HG03442 (cell line): ENCODE measurements at regions not wholly inside any gene's neighbourhood (a gene's known extent, or its start where the extent isn't known, plus 50 kb on each side); places are given as distances from the start of the nearest gene placed in this dataset.

Experiments
- ATAC-seq: cut with Tn5 transposase; IDR thresholded peaks from one replicate; pipeline ENCODE4 v1.9.1; 2021; ENCODE audit warnings: mild to moderate bottlenecking, moderate library complexity; ENCODE audit not compliant: unreplicated experiment

DNA sequence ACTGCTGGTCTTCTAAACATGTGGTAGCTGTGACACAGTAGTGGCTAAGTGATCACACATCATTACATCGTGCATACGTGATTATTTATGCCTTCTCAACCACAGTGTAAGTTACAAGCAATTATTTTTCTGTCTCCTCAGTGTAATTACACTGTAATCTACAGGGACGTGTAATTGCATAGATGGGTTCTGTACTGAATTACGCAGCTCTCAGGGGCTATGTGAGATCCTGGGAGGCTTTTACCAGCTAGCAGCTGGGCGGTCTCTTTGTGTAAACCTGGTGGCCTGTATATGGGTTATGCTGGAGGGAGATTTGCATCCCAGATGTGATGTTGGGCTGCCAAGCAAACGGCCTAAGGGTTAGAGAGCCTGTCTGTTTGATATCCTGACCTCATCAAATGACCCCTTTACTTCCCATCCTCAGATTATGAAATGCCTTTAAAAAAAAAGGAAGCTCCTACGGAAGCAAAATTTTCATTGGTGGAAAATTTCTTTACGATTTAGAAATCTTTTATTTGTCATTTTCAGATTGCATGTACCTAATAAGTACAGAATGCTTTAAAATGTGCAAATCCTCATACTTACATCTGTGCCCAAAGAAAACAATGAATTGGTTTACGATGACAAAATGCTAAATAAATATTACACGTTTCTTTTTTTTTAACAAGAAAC, 402.8 kb upstream of the JAG1 start:
- no peak for ATAC-seq

DNA sequence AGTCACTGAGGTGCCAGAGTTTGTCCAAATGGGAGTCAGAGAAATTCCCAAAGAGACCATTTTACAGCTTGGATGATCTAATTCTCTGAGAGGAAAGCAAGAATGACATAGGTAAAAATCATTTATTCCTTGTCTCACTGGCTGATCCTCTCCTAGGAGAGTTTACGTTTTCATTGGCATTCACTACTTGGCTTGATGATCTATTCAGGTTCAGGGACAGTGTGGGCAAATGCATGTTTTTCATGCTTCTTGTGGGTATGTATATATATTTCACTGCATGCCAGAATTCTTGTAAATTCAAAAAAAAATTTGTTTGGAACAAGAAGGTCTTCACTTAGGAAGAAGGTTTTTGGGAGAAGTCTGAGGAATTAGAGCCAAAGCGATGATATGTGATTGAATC, 403.4 kb upstream of the JAG1 start:
- no peak for ATAC-seq

DNA sequence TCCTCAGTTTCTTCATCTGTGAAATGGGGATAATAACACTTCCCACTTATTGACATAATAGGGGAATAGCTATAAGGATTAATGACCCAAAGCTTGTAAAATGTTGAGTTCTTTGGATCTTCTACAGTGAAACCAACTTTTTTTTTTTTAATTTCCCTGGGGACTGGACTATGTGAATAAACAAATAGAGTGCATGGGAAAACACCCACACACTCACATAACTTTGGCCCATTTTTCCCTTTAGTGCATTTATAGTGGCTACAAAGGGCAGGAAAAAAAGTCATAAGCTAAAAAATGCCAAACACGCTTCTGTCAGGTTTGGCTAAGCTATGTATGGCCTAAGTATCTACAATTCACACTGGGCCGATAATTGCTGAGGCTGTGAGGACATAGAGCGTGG, 406.2 kb upstream of the JAG1 start:
- ATAC-seq = no peak

DNA sequence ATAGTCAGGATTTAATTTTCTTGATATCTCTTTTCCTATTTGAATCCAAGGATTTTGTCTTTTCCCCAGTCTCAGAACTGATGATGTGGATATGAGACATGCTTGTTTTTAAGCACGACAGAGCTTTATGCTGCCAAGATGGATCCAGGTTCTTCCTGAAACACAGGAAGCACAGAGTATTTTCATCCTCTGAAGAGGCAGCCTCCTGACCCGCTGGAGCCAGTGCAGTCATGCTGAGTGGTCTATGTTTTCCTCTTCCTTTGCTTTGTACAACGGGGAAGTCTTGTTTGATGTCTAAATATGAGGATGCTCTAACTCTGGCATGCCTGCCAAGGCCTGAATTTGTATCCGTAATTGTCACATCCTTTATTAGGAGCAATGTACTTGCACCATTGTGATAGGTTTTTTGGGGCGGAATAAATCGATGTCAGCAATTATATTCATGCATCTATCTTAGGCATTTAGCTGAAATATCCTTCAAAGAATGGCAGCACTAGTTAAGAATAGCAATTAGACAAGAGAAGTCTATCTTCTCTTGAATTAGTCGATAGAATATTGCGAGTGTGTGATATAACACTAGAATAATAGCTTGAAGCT, 407.1 kb upstream of the JAG1 start:
- ATAC-seq = no peak

DNA sequence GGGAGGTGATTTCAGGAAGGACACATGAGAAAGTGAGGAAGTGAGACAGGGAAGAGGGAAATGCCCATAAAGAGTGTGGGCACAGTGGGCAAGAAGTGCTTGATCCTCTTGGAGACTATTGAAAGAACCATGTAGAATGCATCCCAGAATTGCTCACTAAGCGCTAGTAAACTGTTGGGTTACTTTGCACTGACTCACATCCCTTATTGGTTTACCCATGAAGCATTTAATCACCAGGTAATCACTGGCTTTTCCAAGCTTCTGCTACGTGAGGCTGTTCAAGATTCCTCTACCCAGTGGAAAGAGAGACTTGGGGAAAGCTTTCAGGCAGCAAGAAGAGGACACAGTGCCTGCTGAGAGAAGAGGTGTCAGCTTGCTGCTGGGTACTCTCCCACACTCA, 410.0 kb upstream of the JAG1 start:
- ATAC-seq = no peak

DNA sequence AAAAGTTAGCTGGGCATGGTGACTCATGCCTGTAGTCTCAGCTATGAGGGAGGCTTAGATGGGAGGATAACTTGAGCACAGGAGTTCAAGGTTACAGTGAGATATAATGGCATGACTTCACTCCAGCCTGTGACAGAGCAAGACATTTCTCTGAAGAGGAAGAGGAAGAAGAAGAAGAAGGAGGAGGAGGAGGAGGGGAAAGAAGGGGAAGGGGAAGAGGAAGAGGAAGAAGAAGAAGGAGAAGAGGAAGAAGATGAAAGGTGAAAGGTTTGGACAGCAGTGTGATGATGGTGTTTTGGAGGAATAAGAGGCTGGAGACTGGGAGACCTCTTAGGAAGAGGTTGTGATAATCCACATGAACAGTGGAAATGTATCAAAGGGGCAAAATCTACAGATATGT, 410.7 kb upstream of the JAG1 start:
- ATAC-seq = no peak

DNA sequence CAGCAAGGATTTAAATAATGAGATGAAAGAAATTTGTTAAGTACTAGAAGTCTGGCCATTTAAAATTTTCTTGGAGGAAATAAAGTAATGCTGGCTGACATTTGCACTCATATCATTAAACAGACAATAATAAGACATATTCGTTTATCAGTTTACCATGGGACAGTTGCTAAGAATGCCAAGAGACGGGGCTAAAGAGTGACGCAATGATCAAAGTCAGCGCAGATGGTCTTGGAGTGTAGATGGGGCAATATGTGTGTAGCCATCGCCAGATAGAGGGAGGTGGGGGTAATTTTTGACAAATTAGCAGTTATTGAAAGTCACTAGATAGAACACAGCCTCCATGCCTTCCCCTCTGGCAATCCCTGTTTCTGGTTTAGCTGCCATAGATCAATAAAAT, 413.2 kb upstream of the JAG1 start:
- ATAC-seq = no peak

DNA sequence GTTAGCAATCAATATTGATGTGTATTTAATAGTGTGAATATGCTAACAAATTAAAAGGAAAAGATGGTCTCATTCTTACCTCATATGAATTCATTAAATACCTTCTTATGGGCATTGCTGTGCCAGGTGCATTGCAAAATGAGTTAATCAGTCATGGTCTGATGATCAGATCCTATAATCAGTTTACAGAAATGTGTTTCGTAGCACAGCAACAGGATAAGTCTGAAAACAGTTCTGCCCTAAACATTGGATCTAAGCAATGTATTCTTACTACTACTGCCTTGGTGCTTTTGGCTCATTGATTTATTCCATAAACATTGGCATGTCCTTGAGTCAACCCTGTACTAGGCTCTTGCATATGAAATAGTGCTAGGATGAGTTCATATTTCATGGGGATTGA, 417.0 kb upstream of the JAG1 start:
- ATAC-seq = no peak

DNA sequence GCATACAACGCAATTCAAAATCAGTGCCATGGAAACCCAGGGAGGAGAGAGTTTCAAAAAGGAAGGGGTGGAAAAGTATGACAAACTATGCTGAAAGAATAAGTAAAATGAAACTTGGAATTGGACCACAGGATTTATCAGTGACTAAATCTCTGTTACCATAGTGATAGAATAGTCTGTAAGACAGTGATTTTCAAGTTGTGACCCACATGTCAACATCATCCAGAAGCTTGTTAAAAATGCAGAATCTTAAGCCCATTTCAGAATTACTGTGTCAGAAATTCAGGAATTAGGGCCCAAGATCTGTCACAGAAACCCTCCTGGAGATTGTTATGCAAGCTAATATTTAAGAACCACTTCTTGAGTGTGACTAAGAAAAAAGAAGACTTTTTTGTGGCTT, 417.7 kb upstream of the JAG1 start:
- no peak for ATAC-seq

DNA sequence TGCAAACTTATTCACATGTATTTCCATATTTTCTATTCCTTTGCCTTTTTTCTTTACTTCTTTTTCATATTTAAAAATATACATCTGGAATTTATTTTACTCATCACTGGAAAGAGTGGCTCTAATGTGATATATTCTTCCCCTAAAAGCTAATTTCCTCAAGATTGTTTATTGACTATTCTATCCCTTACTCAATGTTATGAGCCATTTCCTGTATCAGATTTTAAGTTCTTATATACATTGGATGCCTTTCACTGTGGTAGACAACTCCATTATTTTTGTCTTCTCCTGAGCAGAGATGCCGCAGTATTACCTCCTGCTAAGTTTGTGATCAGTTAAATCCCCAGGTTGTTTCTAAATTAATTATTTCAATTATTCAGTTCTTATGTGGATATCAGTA, 418.4 kb upstream of the JAG1 start:
- ATAC-seq = no peak

DNA sequence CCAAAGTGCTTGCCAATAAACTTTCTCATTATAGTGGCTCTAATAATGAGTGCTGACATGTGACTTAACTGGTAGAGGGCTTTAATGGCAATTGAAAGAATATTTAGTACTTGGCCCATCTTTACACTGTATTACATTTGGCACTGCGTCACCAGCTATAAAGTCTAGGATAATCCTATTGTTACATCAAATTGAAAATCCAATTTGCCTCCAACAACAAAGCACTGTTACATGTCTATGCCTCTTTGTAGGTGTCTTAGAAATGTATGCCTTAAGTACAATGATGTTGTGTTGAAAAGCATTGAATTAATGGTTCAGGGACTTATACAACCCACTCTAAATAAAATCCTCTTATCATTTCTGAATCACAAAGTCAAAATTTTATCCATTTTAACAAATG, 420.4 kb upstream of the JAG1 start:
- ATAC-seq = no peak

DNA sequence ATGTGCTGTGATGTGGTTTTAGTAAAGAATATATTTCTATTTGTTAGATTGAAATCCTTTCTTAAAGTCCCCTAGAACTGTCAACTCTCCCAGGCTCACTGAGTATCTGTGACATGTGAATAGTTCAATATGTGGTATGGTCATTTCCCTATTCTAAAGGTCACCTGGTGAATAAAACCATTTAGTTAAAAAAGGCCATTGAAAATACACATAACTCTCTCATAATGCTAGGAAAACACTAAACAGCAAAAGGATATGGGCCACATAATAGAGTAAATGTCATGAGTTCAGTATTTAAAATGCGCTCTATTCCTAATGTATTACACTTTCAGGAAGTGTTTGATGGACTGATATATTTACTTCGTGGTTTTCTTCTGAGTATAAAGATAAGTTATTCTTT, 420.9 kb upstream of the JAG1 start:
- ATAC-seq = no peak

DNA sequence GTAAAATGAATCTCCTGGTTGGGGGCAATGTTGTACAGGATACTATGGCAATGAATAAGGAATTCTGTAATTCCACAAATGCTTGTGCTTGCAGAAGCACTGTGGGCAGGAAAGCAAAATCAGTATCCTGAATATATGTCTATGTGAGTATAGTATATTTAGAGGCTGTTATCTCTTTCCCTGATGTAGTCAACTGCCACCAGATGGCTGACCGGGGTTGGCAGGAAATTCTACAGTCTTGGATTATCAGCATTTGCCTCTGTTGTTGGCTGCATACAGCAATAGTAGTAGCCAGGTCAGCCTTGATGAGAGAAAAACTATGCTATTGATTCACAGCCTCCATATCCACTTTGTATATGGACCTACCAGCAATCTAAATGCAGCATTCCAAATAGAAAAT, 425.1 kb upstream of the JAG1 start:
- no peak for ATAC-seq

DNA sequence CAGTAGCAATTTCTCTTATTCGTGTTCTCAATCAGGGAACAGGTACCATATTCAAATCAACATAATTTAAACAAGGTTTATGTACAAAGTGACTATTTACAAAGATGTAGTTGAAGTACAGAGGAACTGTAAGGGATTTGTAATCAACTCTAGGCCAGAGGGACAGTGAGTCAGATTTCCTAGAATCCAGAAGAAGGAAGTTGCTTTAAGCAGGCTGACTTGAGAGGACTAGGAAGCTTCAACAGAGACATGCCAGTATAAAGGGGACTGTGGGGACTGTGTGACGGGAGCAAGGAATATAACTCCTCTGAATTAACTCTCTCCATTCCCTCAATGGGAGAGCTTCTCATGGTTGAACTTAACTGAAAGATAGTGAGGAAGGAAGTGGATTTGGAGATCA, 427.4 kb upstream of the JAG1 start:
- no peak for ATAC-seq

DNA sequence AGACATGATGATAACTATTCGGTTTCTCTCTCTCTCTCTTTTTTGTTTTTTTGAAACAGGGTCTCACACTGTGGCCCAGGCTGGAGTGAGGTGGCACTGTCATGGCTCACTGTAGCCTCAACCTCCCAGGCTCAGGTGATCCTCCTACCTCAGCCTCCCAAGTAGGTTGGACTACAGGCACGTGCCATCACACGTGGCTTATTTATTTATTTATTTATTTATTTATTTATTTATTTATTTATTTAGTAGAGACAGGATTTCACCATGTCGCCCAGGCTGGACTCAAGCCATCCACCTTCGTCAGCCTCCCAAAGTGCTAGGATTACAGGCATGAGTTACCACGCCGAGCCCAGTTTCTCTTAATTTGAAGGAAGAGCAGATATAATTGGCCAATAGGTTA, 427.9 kb upstream of the JAG1 start:
- ATAC-seq = no peak

DNA sequence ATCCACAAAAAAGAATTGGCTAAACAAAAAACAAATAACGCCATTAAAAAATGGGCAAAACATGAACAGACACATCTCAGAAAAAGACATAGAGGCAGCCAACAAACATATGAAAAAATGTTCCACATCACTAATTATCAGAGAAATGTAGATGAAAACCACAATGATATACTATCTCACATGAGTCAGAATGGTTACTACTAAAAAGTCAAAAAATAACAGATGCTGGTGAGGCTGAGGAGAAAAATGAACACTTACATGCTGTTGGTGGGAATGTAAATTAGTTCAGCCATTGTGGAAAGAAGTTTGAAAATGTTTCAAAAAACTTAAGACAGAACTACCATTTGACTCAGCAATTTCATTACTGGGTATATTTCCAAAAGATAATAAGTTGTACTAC, 430.1 kb upstream of the JAG1 start:
- no peak for ATAC-seq

DNA sequence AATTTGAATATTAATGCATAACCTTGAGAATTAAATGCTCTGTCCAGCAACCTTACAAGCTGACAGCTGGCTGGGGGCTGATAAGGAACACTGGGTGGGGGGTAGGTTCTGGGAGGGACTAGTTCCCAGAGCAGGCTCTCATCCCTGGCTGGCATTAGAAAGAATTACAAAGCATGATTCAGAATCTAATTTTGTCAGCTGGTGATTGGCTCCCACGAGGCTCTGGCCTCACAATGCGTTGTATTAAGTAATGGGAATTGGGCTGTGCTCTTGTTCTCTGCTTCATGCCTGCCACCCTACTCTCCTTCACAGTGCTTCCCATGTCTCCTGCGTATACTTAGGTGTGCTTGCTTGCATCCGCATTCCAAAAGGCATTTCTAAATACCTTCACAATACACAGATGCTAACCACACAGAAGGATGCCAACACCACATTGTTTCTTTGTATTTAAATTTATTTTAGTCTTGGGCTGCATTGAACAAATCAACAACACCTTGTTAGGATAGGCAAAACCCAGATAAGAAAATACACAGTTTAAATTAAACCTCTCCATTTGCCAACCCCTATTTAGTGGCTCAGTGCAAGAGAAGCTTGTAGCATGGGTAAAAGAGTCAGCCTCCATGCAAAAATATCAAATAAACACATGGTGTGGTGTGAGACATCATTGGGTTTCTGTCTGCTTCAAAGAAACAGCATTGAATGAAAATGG, 434.5 kb upstream of the JAG1 start:
- no peak for ATAC-seq

DNA sequence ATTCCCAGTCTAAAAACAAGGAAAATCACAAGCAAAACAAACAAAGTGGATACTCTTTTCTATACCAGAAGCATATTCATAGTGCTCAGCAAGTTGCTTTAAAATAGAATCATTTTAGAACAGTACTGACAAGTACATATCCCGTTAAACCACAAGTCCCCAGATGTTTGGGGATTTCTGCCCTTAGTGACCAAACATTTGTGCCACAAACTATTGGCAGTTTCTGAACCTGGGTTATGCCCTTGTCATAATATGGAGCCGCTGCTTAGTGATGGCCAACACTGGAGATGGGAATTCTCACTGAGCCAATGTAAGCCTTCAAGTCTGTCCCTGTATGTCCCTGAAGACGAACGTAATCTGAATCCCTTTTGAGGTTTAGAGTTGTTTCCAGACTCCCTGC, 436.7 kb upstream of the JAG1 start:
- ATAC-seq = no peak

DNA sequence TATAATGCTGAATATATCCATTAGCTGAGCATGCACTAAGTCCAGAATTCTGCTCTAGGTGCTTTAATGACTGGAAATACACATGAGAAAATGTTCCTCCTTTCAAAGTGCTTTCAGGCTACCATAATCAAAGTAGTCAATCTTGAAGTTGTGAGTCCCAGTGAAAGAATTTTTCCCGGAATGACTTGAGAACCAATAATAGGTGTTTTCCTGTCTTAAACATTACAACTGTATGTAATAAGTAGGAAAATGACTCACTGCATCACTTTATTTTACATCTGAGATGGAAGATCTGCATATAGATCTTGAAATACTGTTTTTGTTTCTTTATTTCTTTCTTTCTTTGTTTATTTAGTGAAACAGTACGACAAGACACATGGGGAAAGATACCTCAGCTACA, 437.4 kb upstream of the JAG1 start:
- no peak for ATAC-seq

DNA sequence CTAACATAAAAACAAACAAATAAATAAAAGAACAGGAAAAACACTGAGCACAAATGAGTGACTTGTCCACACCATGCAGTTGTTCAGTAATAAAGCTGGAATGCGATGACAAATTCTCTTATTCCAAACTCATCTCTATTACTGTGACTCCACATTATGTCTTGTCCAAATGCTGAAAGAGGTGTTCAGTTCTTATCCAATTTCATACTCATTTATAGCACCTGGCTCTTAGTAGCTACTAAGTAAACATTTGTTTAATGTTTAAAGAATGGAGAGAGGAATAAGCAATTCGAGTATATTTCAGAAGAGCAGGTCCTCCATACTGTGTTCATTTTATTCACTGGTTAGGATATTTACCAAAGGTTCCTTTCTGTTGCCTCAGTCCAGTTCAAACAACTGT, 439.0 kb upstream of the JAG1 start:
- ATAC-seq = no peak

DNA sequence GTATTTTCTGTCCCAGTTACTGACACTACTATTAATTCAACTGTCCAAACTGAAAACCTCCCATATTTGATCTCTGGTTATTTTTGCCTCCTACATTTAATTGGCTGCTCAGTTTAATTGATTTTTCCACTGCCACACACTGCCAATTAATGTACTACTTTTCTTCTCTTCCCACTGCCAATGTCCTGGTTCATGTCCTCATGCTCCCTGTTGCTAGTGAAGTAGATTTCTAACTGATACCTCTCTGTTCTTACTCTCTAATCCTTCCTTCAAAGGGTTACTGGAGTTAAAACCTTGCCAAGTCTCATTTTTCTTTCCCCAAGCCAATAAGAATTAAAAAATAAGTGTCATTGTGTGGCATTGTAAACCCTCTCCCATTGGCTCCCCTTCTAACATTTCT, 440.6 kb upstream of the JAG1 start:
- no peak for ATAC-seq

DNA sequence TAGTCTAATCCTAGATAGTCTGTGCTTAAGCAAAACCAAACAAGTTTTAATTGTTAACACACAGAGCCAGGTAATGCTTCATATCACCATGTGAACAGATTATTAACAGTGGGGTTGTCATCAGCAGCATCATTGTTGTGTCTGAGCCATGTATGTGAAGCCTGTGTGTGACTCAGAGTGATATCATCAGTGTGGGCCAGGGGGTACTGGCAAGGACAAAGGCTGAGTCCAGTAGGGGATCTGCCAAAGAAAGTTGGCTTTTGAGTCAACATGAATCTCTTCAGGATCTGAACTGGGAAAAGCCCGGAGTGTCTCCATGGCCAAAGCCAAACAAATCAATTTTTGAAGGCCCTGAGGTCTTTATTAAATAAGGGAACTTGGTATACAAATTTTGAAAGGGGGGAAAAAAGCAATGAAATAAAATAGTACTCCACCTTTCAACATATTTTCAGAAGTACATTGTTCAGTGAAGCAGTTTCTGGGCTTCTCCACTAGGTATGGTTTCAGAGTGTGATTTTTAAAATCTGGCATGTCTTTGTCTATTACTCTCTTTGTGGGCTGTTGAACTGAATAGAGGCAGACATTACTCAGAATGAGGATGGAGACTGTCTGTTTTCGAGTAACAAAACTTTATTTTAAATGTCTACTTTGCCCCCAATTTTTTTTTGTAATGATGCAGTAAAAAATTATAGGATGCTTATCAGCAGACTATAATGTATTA, 444.2 kb upstream of the JAG1 start:
- no peak for ATAC-seq
